ENCODE measurements at regions not wholly inside any gene's neighbourhood (a gene's known extent, or its start where the extent isn't known, plus 50 kb on each side); places are given as distances from the start of the nearest gene placed in this dataset.
"Not testable (repeated sequence)": the region's sequence is repeated elsewhere in the genome, so short reads cannot be mapped to it uniquely, and the experiment has no call there.

DNA sequence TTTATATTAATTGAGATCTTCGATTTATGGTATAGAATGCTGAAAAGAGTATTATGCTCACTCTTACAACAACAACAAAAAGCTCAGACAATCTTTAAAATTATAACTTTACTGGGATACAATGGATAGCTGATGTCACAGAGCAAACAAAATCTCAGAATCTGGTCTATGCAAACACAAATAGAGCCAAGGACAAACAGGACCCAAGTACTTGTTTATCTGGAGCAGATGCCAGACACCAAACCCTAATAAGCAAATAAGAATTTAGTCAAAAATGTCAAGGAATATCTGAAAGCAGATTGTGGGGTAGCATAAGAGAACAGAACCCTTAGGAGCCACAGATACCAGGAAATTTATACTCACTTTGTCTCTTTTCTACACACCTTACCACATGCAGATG lies 302.2 kb downstream of the CGGBP1 start:
- TF ChIP-seq, protein P1, sequence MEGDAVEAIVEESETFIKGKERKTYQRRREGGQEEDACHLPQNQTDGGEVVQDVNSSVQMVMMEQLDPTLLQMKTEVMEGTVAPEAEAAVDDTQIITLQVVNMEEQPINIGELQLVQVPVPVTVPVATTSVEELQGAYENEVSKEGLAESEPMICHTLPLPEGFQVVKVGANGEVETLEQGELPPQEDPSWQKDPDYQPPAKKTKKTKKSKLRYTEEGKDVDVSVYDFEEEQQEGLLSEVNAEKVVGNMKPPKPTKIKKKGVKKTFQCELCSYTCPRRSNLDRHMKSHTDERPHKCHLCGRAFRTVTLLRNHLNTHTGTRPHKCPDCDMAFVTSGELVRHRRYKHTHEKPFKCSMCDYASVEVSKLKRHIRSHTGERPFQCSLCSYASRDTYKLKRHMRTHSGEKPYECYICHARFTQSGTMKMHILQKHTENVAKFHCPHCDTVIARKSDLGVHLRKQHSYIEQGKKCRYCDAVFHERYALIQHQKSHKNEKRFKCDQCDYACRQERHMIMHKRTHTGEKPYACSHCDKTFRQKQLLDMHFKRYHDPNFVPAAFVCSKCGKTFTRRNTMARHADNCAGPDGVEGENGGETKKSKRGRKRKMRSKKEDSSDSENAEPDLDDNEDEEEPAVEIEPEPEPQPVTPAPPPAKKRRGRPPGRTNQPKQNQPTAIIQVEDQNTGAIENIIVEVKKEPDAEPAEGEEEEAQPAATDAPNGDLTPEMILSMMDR (IDR thresholded peaks at IDR 0.05), result no peak
- Mint-ChIP-seq H3K4me1 (ENCODE audit: low read depth) (no peaks in the 10 kb centered on the region), H3K36me3 (ENCODE audit: low read depth) (no peaks in the 10 kb centered on the region), H3K9me3 (ENCODE audit: low read depth) (peaks cover 5% of the 10 kb centered on the region), H3K27ac (ENCODE audit: unreplicated experiment) (no peak overlapping the region), H3K27me3 (ENCODE audit: low read depth) (peaks cover 2% of the 10 kb centered on the region), H3K4me3 (ENCODE audit: unreplicated experiment) (no peak overlapping the region)
- no peak for DNase-seq (ENCODE audit: low spot score)

GRCh38 chr3:87755852-87756251 lies 303.0 kb downstream of the CGGBP1 start:
- H3K9me3 Mint-ChIP-seq (ENCODE audit: low read depth), result peaks cover 5% of the 10 kb centered on the region

GRCh38 chr3:87742250-87742649 lies 316.6 kb downstream of the CGGBP1 start:
- Mint-ChIP-seq H3K4me1 (ENCODE audit: low read depth) (no peaks in the 10 kb centered on the region), H3K4me3 (ENCODE audit: unreplicated experiment) (no peak overlapping the region), H3K36me3 (ENCODE audit: low read depth) (no peaks in the 10 kb centered on the region), H3K27ac (ENCODE audit: unreplicated experiment) (no peak overlapping the region), H3K27me3 (ENCODE audit: low read depth) (no peaks in the 10 kb centered on the region), H3K9me3 (ENCODE audit: low read depth) (peaks cover 24% of the 10 kb centered on the region)
- TF ChIP-seq, protein P1 (IDR thresholded peaks at IDR 0.05), result no peak
- DNase-seq (ENCODE audit: low spot score), result no peak

More at GRCh38 chr3:87755852-87756251, 303.0 kb downstream of the CGGBP1 start:
- Mint-ChIP-seq H3K4me3 (ENCODE audit: unreplicated experiment) (no peak overlapping the region), H3K36me3 (ENCODE audit: low read depth) (no peaks in the 10 kb centered on the region), H3K27ac (ENCODE audit: unreplicated experiment) (no peak overlapping the region), H3K4me1 (ENCODE audit: low read depth) (no peaks in the 10 kb centered on the region), H3K27me3 (ENCODE audit: low read depth) (peaks cover 2% of the 10 kb centered on the region)
- DNase-seq (ENCODE audit: low spot score), result no peak
- TF ChIP-seq, protein P1 (IDR thresholded peaks at IDR 0.05), result no peak

- peaks cover 24% of the 10 kb centered on the region for H3K9me3 Mint-ChIP-seq (ENCODE audit: low read depth)
- H3K4me3 Mint-ChIP-seq (ENCODE audit: unreplicated experiment), result not testable (repeated sequence)
Measured at GRCh38 chr3:87740894-87741293, 317.9 kb downstream of the CGGBP1 start.

GRCh38 chr3:87737817-87738216 lies 321.0 kb downstream of the CGGBP1 start:
- H3K9me3 Mint-ChIP-seq (ENCODE audit: low read depth), result peaks cover 21% of the 10 kb centered on the region
- not testable (repeated sequence) for H3K4me3 Mint-ChIP-seq (ENCODE audit: unreplicated experiment); DNase-seq (ENCODE audit: low spot score); H3K27ac Mint-ChIP-seq (ENCODE audit: unreplicated experiment); H3K4me1 Mint-ChIP-seq (ENCODE audit: low read depth); H3K36me3 Mint-ChIP-seq (ENCODE audit: low read depth); H3K27me3 Mint-ChIP-seq (ENCODE audit: low read depth)

More at GRCh38 chr3:87740894-87741293, 317.9 kb downstream of the CGGBP1 start:
- not testable (repeated sequence) for DNase-seq (ENCODE audit: low spot score); H3K4me1 Mint-ChIP-seq (ENCODE audit: low read depth); H3K27me3 Mint-ChIP-seq (ENCODE audit: low read depth); H3K36me3 Mint-ChIP-seq (ENCODE audit: low read depth); H3K27ac Mint-ChIP-seq (ENCODE audit: unreplicated experiment)

GRCh38 chr3:87733671-87734367 lies 325.0 kb downstream of the CGGBP1 start:
- H3K27me3 Mint-ChIP-seq (ENCODE audit: low read depth), result peaks cover 2% of the 10 kb centered on the region
- no peak for DNase-seq (ENCODE audit: low spot score)
- H3K36me3 Mint-ChIP-seq (ENCODE audit: low read depth), result no peaks in the 10 kb centered on the region
- no peaks in the 10 kb centered on the region for H3K4me1 Mint-ChIP-seq (ENCODE audit: low read depth)
- no peaks in the 10 kb centered on the region for H3K9me3 Mint-ChIP-seq (ENCODE audit: low read depth)
- H3K27ac Mint-ChIP-seq (ENCODE audit: unreplicated experiment), result no peak overlapping the region
- no peak overlapping the region for H3K4me3 Mint-ChIP-seq (ENCODE audit: unreplicated experiment)
- TF ChIP-seq, protein P1 (IDR thresholded peaks at IDR 0.05), result no peak

All from chondrocyte (in vitro differentiated cells).